Bone marrow (tissue), 2 donors: ENCODE measurements at regions not wholly inside any gene's neighbourhood (a gene's known extent, or its start where the extent isn't known, plus 50 kb on each side); places are given as distances from the start of the nearest gene placed in this dataset.
"Not testable (repeated sequence)": the region's sequence is repeated elsewhere in the genome, so short reads cannot be mapped to it uniquely, and the experiment has no call there.

Experiments
- DNase-seq, 2 donors: peaks; one replicate each; lab custom pipeline; 2025; lab: John Stamatoyannopoulos, UW

DNA sequence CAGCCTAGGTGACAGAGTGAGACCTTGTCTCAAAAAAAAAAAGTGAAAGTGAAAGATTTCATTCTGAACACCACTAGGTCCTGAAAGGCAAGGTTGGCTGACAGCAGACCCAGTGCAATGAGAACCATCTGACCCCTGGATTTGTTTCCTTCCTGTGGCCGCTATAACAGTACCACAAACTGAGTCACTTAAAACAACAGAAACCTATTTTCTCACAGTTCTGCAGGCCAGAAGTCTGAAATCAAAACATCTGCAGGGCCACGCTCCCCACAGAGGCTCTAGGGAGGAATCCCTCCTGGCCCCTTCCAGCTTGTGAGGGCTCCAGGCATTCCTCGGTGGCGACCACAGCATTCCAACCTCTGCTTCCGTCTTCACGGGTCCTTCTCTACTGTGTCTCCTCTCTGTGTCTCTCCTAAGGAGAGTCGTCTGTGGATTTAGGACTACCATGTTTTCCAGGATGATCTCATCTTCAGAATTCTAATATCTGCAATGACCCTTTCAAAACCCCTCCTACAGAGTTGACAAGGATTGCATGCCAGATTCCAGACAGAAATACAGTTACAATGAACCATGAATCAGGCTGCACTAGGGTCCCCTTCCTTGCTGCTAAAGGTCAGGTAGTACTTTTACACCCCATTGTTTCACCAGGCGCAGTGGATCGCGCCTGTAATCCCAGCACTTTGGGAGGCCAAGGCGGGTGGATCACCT, 78.0 kb upstream of the ADGRL1 start:
- DNase-seq = peak in 1 of 2 donors; percentile 64

DNA sequence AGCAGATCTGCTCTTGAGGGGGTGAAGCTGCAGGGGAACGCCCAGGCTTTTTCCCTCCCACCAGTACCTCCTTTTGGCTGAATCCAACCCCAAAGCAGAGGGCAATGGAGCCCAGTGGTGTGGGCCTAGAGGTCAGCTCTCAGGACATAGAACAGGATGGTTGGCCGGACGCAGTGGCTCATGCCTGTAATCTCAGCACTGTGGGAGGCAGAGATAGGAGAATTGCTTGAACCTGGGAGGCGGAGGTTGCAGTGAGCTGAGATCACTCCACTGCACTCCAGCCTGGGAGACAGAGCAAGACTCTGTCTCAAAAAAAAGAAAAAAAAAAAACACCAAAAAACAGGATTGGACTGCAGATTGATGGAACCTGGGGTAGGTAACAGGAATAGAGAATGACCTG, 73.3 kb upstream of the ADGRL1 start:
- DNase-seq = not testable (repeated sequence)

DNA sequence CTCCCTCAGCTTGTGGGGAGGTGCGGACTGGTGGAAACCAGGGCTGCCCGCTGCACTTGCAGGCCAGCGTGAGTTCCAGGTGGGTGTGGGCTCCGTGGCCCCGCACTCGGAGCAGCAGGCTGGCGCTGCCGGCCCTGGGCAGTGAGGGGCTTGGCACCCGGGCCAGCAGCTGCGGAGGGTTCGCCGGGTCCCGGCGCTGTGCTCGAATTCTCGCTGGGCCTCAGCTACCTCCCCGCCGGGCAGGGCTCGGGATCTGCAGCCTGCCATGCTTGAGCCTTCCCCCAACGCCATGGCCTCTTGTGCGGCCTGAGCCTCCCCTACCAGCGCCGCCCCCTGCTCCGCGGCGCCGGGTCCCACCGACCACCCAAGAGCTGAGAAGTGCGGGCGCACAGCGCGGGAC, 71.6 kb upstream of the ADGRL1 start:
- no peak for DNase-seq

DNA sequence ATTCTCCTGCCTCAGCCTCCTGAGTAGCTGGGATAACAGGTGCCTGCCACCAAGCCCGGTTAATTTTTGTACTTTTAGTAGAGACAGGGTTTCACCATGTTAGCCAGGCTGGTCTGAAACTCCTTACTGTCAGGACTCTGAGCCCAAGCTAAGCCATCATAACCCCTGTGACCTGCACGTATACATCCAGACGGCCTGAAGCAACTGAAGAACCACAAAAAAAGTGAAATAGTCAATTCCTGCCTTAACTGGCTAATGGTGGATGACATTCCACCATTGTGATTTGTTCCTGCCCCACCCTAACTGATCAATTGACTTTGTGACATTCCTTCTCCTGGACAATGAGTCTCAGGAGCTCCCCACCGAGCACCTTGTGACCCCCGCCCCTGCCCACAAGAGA, 69.9 kb upstream of the ADGRL1 start:
- not testable (repeated sequence) for DNase-seq

DNA sequence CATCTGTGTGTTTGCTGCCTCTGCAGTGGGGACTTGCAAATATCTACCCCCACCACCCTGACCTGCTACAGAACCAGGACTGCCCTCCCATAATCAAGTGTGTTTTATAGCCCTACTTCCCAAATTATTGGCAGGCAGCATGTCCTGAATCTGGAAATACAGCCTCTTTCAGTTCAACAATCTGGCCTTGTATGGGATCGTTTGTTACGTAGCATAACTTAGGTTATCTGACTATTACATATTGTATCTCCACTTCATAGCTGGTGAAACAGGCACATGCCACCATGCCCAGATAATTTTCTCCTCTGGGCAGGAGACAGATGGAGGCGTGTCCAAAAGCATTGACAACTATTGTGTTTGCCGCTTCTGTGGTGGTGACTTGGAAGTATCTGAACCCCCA, 66.7 kb upstream of the ADGRL1 start:
- no peak for DNase-seq

DNA sequence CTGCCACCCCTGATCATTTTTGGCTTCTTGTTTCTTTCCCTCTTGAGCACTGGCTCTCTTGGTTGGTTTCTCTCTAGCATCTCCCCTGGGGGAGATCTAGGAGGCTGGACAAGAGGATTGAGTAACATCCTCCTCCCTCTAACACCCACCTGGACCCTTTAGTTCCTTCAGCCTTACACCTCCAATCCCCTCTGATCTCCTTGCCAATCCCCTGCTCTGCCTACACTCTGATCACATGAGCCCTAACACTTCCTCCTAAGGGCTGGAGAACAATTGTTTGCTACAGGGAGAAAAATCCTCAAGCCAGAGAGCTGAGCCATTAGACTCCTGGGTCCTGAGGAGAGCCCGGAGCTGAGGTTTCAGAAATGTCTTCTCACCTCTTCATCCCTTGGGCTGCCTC, 65.9 kb upstream of the ADGRL1 start:
- DNase-seq = no peak

DNA sequence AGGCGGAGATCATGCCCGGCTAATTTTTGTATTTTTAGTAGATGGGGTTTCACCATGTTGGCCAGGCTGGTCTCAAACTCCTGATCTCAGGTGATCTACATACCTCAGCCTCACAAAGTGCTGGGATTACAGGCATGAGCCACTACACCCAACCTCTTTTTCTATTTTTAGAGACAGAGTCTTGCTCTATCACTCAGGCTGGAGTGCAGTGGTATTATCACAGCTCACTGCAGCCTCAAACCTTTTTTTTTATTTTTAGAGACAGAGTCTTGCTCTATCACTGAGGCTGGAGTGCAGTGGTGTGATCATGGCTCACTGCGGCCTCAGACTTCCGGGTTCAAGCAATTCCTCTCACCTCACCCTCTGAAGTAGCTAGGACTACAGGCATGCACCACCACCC, 64.6 kb upstream of the ADGRL1 start:
- DNase-seq = not testable (repeated sequence)

DNA sequence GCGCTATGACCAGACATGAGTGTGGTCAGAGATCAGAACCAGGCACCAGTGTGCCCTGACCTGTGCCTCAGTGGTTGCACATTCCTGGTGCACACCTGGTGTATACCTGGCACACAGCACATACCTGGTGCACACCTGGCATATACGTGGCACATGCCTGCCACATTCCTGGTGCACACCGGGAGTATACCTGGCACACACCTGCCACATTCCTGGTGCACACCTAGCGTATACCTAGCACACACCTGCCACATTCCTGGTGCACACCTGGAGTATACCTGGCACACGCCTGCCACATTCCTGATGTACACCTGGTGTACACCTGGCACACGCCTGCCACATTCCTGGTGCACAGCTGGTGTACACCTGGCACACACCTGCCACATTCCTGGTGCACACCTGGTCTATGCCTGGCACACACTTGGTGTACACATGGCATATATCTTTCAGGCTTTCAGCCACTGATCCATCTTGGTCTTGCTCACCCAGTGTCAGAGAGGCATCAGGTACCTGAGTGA, 61.3 kb upstream of the ADGRL1 start:
- DNase-seq = no peak

DNA sequence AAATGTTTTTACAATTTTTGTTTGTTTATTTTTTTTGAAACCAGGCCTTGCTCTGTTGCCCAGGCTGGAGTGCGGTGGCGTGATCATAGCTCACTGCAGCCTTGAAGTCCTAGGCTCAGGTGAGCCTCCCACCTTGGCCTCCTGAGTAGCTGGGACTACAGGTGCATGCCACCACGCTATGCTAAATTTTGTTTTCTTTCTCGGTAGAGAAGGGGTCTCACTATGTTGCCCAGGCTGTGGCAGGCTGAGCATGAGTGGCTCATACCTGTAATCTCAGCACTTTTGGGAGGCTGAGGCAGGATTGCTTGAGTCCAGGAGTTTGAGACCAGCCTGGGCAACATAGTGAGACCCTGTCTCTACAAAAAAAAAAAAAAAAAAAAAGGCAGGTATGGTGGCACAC, 60.2 kb upstream of the ADGRL1 start:
- not testable (repeated sequence) for DNase-seq

DNA sequence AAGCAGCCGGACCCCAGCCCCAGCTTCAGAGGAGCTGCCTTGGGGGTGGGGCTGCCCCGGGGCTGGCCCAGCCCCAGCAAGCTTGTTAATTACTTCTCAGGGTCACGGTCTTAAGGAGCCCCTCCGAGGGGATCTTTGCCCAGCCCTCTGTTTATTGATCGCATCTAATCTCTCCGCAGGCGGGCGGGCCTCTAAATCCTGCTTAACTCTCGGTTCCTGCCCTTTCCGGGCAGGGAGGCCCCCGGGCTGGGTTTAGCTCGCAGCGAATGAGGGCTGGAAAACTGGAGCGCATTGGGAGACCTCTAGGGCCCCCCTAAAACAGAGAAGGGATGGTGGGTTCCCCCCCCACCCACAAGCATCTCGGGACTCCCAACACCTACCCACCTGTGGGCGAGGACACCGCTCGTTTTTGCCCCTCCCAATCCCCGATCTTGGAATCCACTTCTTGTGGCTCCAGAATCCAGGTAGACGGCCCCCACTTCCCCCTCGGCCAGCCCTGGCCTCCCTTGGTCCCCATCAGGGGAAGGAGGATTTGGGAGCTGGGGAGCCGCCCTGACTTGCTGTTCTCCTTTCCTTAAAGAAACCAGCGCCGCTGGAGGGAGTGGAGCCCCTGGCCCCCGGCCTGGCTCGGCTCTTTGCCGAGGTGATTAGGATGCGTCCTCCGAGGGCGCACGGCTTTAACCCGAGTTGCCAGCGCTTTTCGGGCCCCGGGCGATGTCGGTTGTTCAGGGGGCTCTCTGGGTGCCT, 59.5 kb upstream of the ADGRL1 start:
- no peak for DNase-seq

DNA sequence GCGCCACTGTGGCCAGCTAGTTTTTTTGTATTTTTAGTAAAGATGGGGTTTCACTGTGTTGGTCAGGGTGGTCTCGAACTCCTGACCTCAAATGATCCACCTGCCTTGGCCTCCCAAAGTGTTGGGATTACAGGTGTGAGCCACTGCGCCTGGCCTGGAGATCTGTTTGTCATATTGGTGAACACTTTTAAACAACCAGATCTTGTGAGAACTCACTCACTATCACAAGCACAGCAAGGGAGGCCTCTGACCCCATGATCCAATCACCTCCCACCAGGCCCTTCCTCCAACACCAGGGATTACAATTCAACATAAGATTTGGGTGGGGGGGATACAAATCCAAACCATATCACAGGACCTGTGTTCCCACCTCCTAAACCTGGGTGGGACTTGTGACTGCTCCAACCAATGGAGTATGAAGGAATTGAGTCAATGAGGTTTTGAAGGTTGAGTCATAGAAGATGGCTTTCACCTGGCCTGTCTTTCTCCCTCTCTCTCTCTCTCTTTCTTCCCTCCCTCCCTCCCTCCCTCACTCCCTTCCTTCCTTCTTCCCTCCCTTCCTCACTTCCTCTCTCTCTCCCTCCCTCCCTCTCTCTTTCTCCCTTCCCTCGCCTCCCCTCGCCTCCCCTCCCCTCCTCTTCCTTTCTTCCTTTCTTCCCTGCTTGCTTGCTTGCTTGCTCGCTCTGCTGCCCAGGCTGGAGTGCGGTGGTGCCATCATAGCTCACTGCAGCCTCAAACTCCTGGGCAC, 50.1 kb upstream of the ADGRL1 start:
- DNase-seq = not testable (repeated sequence)
